Common myeloid progenitor, CD34-positive (primary cell): ENCODE measurements at regions not wholly inside any gene's neighbourhood (a gene's known extent, or its start where the extent isn't known, plus 50 kb on each side); places are given as distances from the start of the nearest gene placed in this dataset.

Experiments
- CTCF ChIA-PET: fragments of 350-600 bp; sonication (Branson Sonifier 250); formaldehyde crosslinking; loops from one replicate; lab custom pipeline; 2021; ENCODE audit warnings: antibody characterized with exemption; lab: Charles Lee
- POLR2A ChIA-PET: fragments of 350-600 bp; sonication (Branson Sonifier 250); formaldehyde crosslinking; loops from one replicate; lab custom pipeline; 2021; ENCODE audit warnings: antibody characterized with exemption; lab: Charles Lee
- DNase-seq, 3 donors: peaks; one replicate each; pipeline versions ENCODE4 v3.0.0 to v3.0.0-alpha.2; 2013
- H3K27ac ChIP-seq, 2 experiments: 1 replicate in 1 of 2; 2 replicates in 1 of 2; pipeline ENCODE4 v1.7.0; 2013; ENCODE audit warnings: inconsistent platforms in 2 of 2, low read length in 2 of 2, mild to moderate bottlenecking in 2 of 2, low read depth in 1 of 2, moderate library complexity in 1 of 2; ENCODE audit not compliant: severe bottlenecking in 2 of 2, insufficient read depth in 1 of 2, poor library complexity in 1 of 2
- H3K27me3 ChIP-seq, 5 experiments: replicated peaks in 2 of 5; 1 replicate in 3 of 5; 2 replicates in 2 of 5; pipeline versions ENCODE4 v1.6.1 to v1.7.0; 2013; ENCODE audit warnings: low read length in 4 of 5, mild to moderate bottlenecking in 2 of 5, moderate library complexity in 2 of 5, inconsistent platforms in 1 of 5; ENCODE audit not compliant: insufficient read depth in 5 of 5, control insufficient read depth in 4 of 5
- H3K36me3 ChIP-seq, 4 experiments: 1 replicate in 2 of 4; 2 replicates in 2 of 4; pipeline versions ENCODE4 v1.6.1 to v1.7.0; 2013; ENCODE audit warnings: low read length in 3 of 4, control low read depth in 1 of 4, mild to moderate bottlenecking in 1 of 4; ENCODE audit not compliant: control insufficient read depth in 4 of 4, insufficient read depth in 4 of 4
- H3K4me1 ChIP-seq, 4 experiments: 1 replicate in 3 of 4; 2 replicates in 1 of 4; pipeline versions ENCODE4 v1.6.1 to v1.7.1; 2013; ENCODE audit warnings: low read length in 3 of 4, mild to moderate bottlenecking in 3 of 4, control low read depth in 1 of 4, inconsistent platforms in 1 of 4, moderate library complexity in 1 of 4; ENCODE audit not compliant: control insufficient read depth in 4 of 4, insufficient read depth in 4 of 4; ENCODE audit errors: control extremely low read depth in 1 of 4
- H3K4me3 ChIP-seq, 7 experiments: 1 replicate in 4 of 7; 2 replicates in 3 of 7; pipeline versions ENCODE4 v1.5.1 to v1.7.0; 2013; ENCODE audit warnings: mild to moderate bottlenecking in 7 of 7, low read length in 6 of 7, moderate library complexity in 6 of 7, inconsistent platforms in 2 of 7, low read depth in 2 of 7, control low read depth in 1 of 7; ENCODE audit not compliant: insufficient read depth in 4 of 7, control insufficient read depth in 1 of 7; ENCODE audit errors: extremely low read depth in 1 of 7
- H3K9me3 ChIP-seq, 5 experiments: 1 replicate in 4 of 5; 2 replicates in 1 of 5; pipeline versions ENCODE4 v1.6.1 to v1.7.1; 2013; ENCODE audit warnings: low read length in 4 of 5, mild to moderate bottlenecking in 2 of 5, inconsistent platforms in 1 of 5, low read depth in 1 of 5, moderate library complexity in 1 of 5; ENCODE audit not compliant: control insufficient read depth in 4 of 5, insufficient read depth in 2 of 5; ENCODE audit errors: control extremely low read depth in 1 of 5
- WGBS: methylation state at CpG from one replicate; pipeline ENCODE4 v1.1.5; 2013; ENCODE audit not compliant: insufficient coverage; 5-methylcytosine and 5-hydroxymethylcytosine counted together

DNA sequence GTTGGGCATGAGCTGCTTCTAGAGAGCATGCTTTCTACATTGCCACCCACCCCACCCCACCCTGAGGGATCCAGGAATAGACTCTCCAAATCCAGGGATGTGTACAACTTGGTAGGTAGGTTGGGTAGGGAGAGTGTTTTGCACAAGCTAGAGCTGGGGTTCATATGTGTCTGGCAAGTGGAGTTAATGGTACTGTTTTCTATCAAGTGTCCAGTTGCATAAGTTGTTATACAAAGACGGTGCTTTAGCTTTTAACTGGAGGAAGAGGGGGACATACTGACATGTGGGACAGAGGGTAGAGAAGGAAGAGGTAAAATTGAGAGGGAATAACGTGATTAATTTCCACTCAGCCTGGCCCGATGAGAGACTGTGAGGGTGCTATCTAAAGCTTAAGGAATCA, 51.0 kb upstream of the TNC start:
- Histone ChIP-seq H3K4me1 (peaks cover 0 to 7% (median 3%) of the 10 kb centered on the region in 4 experiments), H3K27ac (no peak overlapping the region), H3K27me3 (no peaks in the 10 kb centered on the region), H3K36me3 (no peaks in the 10 kb centered on the region), H3K9me3 (no peaks in the 10 kb centered on the region), H3K4me3 (no peak overlapping the region)
- ChIA-PET POLR2A (no interaction called here), CTCF (no interaction called here)
- no peak for DNase-seq
- 88% methylated on average over 3 of the region's 3 CpGs for WGBS

DNA sequence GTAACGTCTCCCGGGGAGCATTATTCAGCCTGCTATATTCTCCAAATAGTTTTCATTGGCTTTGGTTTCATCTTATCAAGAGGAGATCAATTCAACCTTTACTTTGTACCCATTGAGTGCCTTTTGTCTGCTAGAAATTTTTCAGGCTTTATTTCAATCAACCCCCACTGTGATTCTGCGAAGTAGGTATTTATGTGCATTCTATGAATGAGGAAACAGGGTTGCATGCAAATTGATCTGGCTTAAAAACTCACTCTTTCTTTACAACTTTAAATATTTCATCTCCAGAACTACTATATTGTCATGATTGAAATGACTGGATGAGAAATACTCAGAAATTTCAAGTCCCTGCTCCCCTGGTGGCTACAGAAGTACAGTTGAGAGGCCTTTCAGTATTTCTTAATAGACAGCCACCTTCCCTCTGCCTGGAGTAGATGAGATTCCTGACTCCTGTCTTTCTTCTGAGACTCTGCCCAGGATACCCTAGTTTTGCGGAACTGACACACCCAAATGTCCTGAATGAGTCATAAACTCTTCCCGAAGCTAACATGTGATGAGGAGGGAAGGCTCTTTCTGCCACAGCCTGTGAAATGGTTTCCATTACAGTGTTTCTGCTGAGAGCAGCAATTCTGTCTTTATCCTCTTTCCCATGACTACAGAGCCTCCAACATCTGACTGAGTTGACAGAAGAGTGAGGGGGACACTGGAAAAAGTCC, 52.6 kb upstream of the TNC start:
- H3K27me3 ChIP-seq, result no peaks in the 10 kb centered on the region
- ChIA-PET CTCF (no interaction called here), POLR2A (no interaction called here)
- no peak for DNase-seq
- H3K27ac ChIP-seq, result no peak overlapping the region
- no peaks in the 10 kb centered on the region for H3K9me3 ChIP-seq
- H3K36me3 ChIP-seq, result no peaks in the 10 kb centered on the region
- WGBS, result 100% methylated on average over 2 of the region's 5 CpGs
- no peak overlapping the region for H3K4me3 ChIP-seq
- no peaks in the 10 kb centered on the region for H3K4me1 ChIP-seq

DNA sequence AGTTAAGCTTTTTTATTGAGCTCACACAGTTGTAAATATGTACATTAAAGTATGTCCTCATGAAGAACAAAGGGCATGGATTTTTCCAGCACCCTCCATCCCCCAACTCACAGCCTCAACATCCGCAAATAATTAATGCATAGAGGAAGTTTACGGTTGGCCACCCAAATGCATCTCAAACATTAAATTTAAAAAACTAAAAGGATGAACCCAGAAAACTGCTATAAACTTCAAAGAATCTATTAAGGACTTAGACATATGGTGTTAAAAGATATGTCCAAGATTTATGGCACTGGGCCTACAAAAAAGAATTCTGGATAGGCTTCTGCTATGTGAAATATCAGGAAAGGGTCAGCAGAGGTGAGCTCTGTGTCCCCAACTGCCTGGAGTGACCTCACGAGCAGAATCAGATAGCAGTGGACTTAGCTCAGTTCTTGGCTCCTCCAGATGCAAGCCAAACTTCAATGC, 54.0 kb upstream of the TNC start:
- Histone ChIP-seq H3K27ac (no peak overlapping the region), H3K4me3 (no peak overlapping the region), H3K9me3 (no peaks in the 10 kb centered on the region), H3K27me3 (no peaks in the 10 kb centered on the region), H3K36me3 (no peaks in the 10 kb centered on the region), H3K4me1 (no peaks in the 10 kb centered on the region)
- POLR2A ChIA-PET, result no interaction called here
- WGBS, result 100% methylated on average over 1 of the region's 3 CpGs
- no peak for DNase-seq
- CTCF ChIA-PET, result no interaction called here

DNA sequence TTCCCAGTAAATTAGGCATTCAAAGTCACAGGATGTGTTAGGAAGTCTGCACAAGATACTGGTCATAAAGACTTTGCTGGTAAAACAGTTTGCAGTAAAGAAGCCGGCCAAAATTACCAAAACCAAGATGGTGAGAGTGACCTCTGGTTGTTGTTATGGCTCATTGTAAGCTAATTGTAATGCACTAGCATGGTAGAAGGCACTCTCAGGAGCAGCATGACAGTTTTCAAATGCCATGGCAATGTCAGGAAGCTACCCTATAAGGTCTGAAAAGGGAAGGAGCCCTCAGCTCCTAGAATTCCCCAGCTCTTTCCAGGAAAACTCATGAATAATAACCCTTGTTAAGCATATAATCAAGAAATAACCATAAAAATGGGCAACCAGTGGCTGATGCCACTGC, 64.3 kb upstream of the TNC start:
- CTCF ChIA-PET, result no interaction called here
- Histone ChIP-seq H3K27me3 (no peaks in the 10 kb centered on the region), H3K4me3 (no peak overlapping the region), H3K36me3 (no peaks in the 10 kb centered on the region), H3K9me3 (no peaks in the 10 kb centered on the region), H3K27ac (no peak overlapping the region), H3K4me1 (no peaks in the 10 kb centered on the region)
- DNase-seq, result no peak
- POLR2A ChIA-PET, result no interaction called here
- WGBS, result 100% methylated on average over 1 of the region's 1 CpG

DNA sequence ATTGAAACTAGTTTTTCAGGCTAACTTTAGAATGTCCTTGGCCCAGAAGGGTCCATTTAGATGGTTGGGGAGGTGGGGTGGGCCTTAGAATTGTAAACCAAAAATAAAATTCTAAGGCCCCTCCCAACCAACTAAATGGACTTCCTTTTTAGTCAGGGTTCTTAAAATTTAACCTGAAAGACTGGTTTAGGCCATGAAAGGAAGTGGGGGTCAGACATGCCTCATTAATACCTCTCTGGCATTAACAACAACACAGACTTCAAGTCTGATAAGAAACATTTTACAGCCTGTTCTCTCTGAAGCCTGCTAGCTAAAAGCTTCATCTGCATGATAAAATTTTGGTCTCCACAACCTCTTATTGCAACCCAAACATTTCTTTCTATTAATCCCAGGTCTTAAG, 65.5 kb upstream of the TNC start:
- no peaks in the 10 kb centered on the region for H3K4me1 ChIP-seq
- H3K36me3 ChIP-seq, result no peaks in the 10 kb centered on the region
- no peak overlapping the region for H3K4me3 ChIP-seq
- ChIA-PET POLR2A (no interaction called here), CTCF (no interaction called here)
- no peaks in the 10 kb centered on the region for H3K27me3 ChIP-seq
- H3K27ac ChIP-seq, result no peak overlapping the region
- DNase-seq, result no peak
- H3K9me3 ChIP-seq, result no peaks in the 10 kb centered on the region

DNA sequence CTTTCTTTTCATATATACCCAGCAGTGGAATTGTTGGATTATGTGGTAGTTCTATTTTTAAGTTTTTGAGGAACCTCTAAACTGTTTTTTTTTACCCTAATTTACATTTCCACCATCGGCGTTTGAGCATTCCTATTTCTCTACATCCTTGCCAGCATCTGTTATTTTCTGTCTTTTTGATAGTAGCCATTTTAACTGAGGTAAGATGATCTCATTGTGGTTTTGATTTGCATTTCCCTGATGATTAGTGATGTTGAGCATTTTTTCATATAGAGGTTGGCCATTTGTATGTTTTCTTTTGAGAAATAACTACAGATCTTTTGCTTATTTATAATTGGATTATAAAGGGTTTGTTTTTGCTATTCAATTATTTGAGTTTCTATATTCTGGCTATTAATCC, 71.7 kb upstream of the TNC start:
- no peaks in the 10 kb centered on the region for H3K27me3 ChIP-seq
- POLR2A ChIA-PET, result no interaction called here
- DNase-seq, result no peak
- H3K4me3 ChIP-seq, result no peak overlapping the region
- no peaks in the 10 kb centered on the region for H3K36me3 ChIP-seq
- H3K9me3 ChIP-seq, result peaks cover 0 to 4% (median 0%) of the 10 kb centered on the region in 5 experiments
- CTCF ChIA-PET, result no interaction called here
- WGBS, result no CpG with 5 or more reads among the region's 2 CpGs
- no peak overlapping the region for H3K27ac ChIP-seq
- H3K4me1 ChIP-seq, result peaks cover 0 to 6% (median 0%) of the 10 kb centered on the region in 4 experiments

DNA sequence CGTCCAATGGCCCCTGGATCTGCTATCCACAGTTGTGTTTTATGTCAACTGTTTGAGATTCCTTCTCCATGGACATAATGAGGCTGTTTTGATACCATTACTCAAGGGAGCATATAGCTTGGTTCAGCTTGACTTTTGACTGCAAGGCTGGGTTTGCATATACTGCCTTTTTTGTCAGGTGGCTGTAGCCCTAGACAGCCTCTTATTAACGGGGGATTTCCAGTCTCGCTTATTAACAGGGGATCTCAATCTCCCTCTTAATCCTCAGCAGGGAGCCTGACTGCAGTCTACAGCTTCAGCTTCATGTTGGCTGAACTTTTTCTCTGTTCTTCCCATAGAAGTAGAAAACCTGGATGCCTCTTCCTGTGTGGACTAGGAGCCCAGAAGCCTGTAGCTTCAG, 73.7 kb upstream of the TNC start:
- 95% methylated on average over 2 of the region's 3 CpGs for WGBS
- no peak overlapping the region for H3K4me3 ChIP-seq
- no peaks in the 10 kb centered on the region for H3K27me3 ChIP-seq
- POLR2A ChIA-PET, result no interaction called here
- peaks cover 0 to 6% (median 0%) of the 10 kb centered on the region in 4 experiments for H3K4me1 ChIP-seq
- CTCF ChIA-PET, result no interaction called here
- H3K9me3 ChIP-seq, result peaks cover 0 to 4% (median 0%) of the 10 kb centered on the region in 5 experiments
- H3K27ac ChIP-seq, result no peak overlapping the region
- no peak for DNase-seq
- no peaks in the 10 kb centered on the region for H3K36me3 ChIP-seq
